Cardiac septum (tissue), 1 donor: ENCODE measurements at regions not wholly inside any gene's neighbourhood (a gene's known extent, or its start where the extent isn't known, plus 50 kb on each side); places are given as distances from the start of the nearest gene placed in this dataset.
"Not testable (repeated sequence)": the region's sequence is repeated elsewhere in the genome, so short reads cannot be mapped to it uniquely, and the experiment has no call there.

Source experiments
- DNase-seq: peaks from one replicate; pipeline ENCODE4 v3.0.0-alpha.2; 2020; ENCODE audit warnings: low spot score
- intact Hi-C: fragments of 100-400 bp; cut with DNase I; formaldehyde crosslinking; loops from one replicate; pipeline ENCODE4 v1.14.0; 2022
- donor health status: DM: no; HTN: no; CAD: no.

DNA sequence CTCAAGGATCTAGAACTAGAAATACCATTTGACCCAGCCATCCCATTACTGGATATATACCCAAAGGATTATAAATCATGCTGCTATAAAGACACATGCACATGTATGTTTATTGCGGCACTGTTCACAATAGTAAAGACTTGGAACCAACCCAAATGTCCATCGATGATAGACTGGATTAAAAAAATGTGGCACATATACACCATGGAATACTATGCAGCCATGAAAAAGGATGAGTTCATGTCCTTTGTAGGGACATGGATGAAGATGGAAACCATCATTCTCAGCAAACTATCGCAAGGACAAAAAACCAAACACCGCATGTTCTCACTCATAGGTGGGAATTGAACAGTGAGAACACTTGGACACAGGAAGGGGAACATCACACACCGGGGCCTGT, 80.7 kb upstream of the FOXN2 start:
- intact Hi-C loops, DNase-seq: not testable (repeated sequence)

DNA sequence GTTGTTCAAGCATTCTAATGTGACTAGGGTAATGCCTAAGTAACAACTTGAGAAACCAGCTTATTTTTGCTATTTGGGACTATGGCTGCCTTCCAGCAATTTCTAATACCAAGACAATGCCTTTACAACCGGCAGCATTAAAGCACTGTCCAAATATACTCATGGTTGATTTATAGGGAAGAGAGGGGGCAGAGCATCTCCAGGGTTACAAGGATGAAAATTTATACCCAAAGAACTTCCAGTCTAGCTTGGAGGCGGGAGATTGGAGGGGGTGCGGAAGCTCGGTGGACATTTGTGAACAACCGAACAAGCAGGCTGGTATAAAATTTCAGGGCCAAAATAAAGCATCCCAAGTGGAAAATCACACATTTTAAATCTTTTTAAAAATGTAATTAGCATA, 79.4 kb upstream of the FOXN2 start:
- no peak for DNase-seq

DNA sequence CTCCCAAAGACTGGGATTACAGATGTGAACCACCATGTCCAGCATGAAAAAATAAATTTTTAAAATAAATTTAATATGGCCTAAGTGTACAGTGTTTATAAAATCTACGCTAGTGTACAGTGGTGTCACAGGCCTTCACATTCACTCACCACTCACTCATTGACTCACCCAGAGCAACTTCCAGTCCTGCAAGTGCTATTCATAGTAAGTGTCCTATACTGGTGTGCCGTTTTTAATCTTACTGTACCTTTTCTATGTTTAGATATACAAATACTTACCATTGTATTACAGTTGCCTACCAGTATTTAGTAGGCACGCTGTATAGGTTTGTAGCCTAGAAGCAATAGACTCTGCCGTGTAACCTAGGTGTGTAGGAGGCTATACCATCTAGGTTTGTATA, 76.1 kb upstream of the FOXN2 start:
- no peak for DNase-seq

More for the DNA sequence above, 79.4 kb upstream of the FOXN2 start:
- intact Hi-C loops: no loop called here

DNA sequence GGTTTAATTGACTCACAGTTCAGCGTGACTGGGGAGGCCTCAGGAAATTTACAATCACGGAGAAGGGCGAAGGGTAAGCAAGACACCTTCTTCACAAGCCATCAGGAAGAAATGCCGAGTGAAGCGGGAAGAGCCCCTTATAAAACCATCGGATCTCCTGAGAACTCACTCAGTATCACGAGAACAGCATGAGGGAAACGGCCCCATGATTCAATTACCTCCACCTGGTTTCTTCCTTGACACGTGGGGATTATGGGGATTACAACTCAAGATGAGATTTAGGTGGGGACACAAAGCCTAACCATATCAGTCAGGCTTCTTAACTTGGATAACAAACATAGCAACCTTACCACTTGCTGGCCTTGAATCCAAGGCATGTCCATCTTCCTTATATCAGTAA, 73.6 kb upstream of the FOXN2 start:
- no peak for DNase-seq
- intact Hi-C loops: no loop called here

More for the DNA sequence above, 76.1 kb upstream of the FOXN2 start:
- intact Hi-C loops: no loop called here

DNA sequence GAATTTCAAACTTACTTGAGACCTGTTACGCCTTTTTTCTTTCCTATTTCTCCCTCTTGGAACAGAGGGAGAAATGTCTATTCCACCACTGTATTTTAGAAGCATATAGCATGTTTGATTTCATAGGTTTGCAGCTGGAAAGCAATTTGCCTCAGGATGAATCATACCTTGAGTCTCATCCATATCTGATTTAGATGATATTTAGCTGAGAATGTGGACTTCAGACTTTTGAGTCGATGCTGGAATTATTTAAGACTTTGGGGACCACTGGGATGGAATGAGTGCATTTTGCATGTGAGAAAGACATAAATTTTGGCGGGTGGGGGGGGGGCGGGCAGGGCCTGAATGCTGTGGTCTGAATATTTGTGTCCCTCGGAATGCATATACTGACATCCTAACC, 67.3 kb upstream of the FOXN2 start:
- DNase-seq: no peak
- intact Hi-C loops: loop anchor here (5.0 kb wide), 1 partner anchor 170 kb away; no protein-coding TSS in a partner anchor

DNA sequence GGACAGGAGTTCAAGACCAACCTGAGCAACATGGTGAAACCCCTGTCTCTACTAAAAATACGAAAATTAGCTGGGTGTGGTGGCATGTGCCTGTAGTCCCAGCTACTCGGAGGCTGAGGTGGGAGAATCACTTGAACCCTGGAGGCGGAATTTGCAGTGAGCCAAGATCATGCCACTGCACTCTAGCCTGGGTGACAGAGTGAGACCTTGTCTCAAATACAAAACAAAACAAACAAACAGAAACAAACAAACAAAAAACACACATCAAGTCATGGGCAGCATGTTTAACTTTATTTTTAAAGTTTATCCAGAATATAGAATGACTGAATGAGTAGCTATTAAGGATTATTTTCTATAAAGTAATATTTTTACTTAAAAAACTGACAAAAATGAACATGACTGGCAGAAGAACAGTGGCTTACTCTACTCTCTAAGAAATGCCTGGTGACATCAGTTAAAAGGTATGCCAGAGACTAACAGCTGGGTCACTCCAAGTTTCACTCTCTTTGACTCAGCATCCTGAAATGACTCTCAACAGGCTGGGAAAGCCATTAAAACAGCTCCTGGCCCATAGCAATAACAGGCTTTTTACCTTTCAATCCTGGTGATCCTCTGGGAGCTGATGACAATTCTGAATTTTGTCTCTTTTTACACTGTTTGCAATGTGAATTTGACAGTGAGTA, 66.1 kb upstream of the FOXN2 start:
- intact Hi-C loops: loop anchor here (5.0 kb wide), 1 partner anchor 169 kb away; no protein-coding TSS in a partner anchor
- DNase-seq: no peak

DNA sequence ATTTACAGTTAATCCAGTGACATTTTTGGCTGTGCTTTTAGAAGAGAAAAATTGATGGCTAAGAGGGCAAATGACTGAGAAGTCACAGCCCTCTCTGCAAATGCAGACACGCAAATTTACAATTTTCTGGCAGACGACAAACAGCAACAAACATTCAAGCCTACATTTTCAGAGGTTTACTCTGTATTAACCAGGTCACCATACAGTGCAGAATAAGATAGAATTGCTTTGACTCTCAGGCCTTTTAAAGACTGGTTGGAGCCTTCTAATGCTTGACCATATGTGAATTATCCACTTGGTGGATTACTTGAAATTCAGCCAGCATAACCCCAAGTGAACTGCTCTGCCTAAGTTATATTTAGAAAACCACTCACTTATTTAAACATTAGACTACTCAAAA, 65.5 kb upstream of the FOXN2 start:
- intact Hi-C loops: loop anchor here (5.0 kb wide), 1 partner anchor 168 kb away; no protein-coding TSS in a partner anchor
- no peak for DNase-seq

DNA sequence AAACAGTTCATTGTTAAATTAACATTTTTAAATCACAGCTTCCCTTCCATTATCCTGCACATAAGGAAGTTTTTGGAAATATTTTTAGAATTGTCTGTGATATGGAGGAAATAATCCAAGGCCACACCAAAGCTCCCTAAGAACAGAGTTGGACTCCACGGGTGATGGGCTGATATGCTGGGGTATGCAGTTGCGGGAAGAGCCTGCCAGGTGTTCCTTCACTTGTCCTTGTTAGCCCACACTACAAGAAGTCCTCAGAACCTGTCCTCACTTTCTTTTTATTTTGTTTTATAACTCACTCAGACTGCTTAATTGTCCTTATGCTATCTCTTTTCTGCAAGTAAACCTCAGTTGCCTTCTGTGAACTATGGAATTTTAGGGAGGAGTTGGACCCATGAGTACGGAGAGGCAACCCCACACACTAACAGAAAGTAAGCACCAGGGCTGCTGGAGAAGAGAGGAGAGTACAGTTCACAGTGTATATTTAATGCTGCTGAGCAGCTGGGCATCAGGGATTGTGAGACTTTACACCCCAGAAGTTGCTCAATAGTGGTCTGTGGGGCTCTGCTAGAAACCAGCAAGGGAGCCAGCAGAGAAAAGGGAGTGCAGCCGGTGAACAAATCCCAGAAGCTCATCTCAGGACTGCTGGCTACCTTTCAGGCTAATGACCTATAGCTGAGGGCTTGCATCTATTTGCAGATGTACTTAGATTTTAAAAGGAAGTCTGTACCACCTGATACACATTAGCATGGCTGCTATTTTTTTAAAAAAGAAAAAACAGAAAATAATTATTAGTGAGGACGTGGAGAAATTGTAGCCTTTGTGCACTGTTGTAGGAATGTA, 64.6 kb upstream of the FOXN2 start:
- intact Hi-C loops: loop anchor here (5.0 kb wide), 1 partner anchor 167 kb away; no protein-coding TSS in a partner anchor
- DNase-seq: no peak

DNA sequence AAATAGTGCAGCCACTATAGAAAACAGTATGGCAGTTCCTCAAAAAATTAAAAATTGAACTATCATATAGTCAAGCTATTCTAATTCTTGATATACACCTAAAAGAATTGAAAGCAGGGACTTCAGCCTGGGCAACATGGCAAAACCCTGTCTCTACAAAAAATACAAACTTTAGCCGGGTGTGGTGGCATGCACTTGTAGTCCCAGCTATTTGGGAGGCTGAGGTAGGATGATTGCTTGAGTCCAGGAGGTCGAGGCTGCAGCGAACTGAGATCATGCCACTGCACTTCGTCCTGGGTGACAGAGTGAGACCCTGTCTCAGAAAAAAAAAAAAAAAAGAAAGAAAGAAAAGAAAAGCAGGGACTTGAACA, 64.0 kb upstream of the FOXN2 start:
- no peak for DNase-seq
- intact Hi-C loops: no loop called here

DNA sequence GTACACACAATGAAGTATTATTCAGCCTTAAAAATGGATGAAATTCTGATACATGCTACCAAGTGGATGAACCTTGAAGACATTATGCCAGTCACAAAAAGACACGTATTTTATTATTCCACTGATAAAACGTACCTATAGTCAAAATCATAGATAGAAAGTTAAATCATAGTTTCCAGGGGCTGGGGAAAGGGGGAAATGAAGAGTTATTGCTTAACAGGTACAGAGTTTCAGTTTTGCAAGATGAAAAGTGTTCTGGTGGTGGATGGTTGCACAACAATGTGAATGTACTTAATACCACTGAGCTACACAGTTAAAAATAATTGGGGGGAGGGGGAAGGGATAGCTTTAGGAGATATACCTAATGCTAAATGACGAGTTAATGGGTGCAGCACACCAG, 63.5 kb upstream of the FOXN2 start:
- intact Hi-C loops: no loop called here
- DNase-seq: no peak

DNA sequence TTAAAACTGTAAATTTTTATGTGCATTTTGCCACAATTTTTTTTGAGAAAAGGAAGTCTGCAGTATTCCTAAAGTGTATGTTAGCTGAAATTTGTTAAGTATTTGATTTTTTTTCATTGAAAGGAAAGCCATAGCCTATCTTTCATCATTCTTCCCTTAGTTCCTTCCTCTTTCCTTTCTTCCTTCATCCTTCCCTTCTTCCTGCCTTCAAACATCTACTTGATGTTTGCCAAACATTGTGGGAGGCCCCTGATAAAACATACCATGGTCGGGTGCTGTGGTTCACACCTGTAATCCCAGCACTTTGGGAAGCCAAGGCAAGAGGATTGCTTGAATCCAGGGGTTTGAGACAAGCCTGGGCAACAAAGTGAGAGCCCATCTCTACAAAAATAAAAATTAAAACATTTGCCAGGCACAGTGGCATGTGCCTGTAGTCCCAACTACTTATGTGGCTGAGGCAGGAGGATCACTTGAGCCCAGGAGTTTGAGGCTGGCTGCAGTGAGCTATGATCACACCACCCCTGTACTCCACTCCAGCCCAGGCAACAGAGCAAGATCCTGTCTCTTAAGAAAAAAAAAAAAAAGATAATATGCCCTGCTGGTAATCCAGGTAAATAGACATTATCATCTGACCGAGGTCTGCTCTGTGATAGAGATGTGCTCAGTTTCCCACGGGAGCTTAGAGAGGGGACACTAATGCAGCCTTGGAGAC, 62.9 kb upstream of the FOXN2 start:
- intact Hi-C loops: no loop called here
- DNase-seq: no peak

DNA sequence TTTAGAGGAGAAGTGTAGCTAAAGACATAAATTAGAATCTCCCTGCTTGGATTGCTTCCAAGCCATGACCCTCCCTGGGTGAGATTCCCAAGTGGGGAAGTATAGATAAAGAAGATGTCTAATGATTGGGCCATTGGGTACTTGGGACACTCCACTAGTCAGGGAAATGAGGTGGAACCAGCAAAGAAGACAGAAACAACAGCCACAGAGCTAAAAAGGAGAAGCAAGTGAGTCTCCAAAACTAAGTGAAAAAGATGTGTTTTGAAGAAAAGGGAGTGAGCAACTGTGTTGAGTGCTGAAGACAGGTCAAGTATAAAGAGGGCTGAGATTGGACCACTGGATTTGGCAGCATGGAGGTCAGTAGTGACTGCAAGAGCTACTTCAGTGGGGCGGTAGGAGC, 61.2 kb upstream of the FOXN2 start:
- intact Hi-C loops: no loop called here
- DNase-seq: no peak

DNA sequence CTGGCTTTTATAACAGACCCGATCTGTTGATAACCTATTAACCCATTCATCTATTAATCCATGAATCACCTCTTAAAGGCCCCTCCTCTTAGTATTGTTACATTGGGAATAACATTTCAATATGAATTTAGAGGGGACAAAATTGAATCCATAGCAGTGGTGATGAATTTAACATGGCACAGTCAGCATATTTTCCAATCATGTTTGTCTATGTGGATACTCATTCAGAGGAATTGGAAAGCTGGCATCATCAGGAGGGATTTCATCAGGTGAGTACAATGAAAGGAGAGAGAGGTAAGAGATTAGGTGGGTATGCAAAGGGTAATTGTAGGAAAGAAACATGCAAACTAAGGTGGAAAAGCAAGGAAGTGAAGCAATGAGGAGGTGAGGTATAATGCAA, 59.6 kb upstream of the FOXN2 start:
- DNase-seq: no peak
- intact Hi-C loops: no loop called here

DNA sequence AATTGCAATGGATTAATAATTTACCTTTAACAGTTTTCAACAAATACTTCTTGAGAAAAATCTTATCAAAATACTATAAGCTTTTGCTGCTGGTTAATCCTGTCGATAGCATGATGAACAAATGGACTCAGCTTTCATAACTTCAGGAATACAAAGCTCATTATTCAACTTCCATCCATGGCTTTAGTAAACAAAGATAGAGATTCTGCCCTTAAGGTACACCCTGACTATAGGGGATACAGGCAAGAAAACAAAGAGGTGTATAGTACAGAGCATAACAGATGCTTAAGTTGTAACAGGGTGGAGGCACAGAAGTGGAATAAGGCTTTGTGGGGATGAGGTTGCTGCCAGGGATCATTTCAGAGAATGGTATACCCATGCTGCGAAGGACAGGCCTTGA, 57.0 kb upstream of the FOXN2 start:
- DNase-seq: no peak
- intact Hi-C loops: no loop called here

DNA sequence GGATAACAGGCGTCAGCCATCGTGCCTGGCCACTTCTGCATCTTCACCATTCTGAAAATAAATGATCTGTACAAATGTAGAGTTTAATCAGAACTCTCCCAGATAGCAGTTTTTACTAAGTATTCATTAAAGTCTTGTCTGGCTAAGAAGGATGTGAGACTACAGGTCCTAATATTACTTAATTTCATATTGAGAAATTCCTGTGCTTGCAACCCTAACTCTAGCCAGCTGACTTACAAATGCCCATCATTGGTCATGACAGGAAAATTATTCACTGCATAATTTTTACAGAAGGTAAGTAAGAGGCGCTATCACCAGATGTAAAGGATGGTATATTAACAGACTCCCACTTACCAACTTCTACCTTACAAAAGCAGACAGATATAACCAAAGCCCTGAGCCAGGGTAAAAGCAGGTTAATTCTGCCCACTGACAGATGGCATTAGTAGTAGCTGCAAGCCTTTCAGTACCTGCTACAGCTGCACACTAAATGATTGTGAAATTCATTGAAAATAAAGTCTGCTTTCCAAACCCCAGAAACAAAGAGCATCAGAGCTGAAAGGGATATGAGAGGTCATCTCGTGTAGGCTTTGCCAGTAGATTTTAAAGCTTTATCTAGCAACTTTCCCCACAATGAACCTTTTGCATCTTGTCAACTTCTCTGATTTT, 55.9 kb upstream of the FOXN2 start:
- intact Hi-C loops: no loop called here
- DNase-seq: no peak

DNA sequence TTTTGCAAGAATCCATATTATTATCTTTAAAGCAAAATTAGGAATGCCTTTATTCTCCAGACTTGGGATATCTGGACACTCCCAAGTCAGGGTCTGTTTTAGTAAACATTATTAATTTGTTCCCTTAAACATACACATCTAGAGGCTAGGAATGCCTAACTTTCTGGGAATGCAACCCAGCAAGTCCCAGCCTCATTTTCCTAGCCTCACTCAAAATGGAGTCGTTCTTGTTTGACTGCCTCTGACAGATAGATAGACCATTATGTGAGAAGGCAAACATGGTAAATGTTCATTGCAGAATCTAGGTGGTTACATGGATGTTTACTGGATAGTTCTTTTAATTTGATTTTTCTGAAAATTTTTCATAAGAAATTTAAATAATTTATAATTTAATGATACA, 54.7 kb upstream of the FOXN2 start:
- intact Hi-C loops: no loop called here

DNA sequence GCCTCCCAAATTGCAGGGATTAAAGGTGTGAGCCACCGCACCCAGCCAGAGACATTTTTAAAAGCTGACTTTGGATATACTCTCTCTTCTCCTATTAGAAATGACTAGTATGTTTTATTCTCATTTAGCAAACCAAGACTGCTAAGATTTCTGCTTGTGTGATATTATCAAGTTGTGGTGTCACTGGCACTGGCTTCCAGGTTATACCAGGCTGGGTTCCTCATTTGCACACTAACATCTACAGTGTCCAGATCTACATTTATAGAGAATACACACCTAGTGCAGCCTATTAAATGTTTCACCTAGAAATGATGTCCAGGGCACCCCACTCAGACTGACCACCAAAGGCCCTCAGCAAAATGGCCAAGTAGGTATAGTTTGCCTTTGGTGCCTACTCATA, 49.9 kb upstream of the FOXN2 start:
- intact Hi-C loops: no loop called here
- no peak for DNase-seq

More for the DNA sequence above, 54.7 kb upstream of the FOXN2 start:
- no peak for DNase-seq
